Esophagus squamous epithelium (tissue), 4 donors: ENCODE measurements at regions not wholly inside any gene's neighbourhood (a gene's known extent, or its start where the extent isn't known, plus 50 kb on each side); places are given as distances from the start of the nearest gene placed in this dataset.

Experiments used
- POLR2A ChIP-seq, 4 donors: fragments of 450-650 bp; IDR thresholded peaks; one replicate each; pipeline ENCODE4 v1.6.1; 2017; ENCODE audit warnings: antibody characterized with exemption in 4 of 4, mild to moderate bottlenecking in 4 of 4, moderate library complexity in 3 of 4
- TF ChIP-seq, protein P1 (sequence below), 6 experiments: fragments of 450-650 bp in 4 of 6; fragments of 200-600 bp in 2 of 6; sonication (generic) in 2 of 6; IDR thresholded peaks; one replicate each; pipeline ENCODE4 v1.5.1; 2016 to 2019; ENCODE audit warnings: antibody characterized with exemption in 6 of 6, mild to moderate bottlenecking in 4 of 6, moderate library complexity in 4 of 6

DNA sequence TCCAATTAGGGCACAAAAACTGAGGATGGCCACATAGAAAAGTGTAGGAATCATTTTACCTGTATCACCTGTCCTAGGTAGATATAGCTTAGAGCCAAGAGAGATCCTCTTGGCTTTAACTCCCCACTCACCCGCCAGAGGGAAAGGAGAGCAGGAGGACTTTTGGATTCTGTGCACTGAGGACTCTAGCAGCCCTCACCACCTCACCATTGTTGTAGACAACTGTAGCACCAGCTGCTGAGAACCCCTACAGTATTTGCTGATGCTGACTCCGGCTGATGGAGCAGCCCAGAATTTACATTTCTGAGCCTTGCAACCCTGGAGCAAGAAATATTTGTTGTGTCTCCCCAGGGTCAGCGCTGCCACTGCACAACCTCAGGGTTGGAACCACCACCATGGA, 2044.4 kb downstream of the OLFM4 start:
- TF ChIP-seq POLR2A (IDR thresholded peaks at IDR 0.05): no peak
- TF ChIP-seq, protein P1, sequence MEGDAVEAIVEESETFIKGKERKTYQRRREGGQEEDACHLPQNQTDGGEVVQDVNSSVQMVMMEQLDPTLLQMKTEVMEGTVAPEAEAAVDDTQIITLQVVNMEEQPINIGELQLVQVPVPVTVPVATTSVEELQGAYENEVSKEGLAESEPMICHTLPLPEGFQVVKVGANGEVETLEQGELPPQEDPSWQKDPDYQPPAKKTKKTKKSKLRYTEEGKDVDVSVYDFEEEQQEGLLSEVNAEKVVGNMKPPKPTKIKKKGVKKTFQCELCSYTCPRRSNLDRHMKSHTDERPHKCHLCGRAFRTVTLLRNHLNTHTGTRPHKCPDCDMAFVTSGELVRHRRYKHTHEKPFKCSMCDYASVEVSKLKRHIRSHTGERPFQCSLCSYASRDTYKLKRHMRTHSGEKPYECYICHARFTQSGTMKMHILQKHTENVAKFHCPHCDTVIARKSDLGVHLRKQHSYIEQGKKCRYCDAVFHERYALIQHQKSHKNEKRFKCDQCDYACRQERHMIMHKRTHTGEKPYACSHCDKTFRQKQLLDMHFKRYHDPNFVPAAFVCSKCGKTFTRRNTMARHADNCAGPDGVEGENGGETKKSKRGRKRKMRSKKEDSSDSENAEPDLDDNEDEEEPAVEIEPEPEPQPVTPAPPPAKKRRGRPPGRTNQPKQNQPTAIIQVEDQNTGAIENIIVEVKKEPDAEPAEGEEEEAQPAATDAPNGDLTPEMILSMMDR (IDR thresholded peaks at IDR 0.05): no peak
